Neural cell (in vitro differentiated cells): ENCODE measurements at regions not wholly inside any gene's neighbourhood (a gene's known extent, or its start where the extent isn't known, plus 50 kb on each side); places are given as distances from the start of the nearest gene placed in this dataset.

Experiments
- H2AFZ ChIP-seq: fragments of 200-600, 300-800 bp; sonication (generic), shearing (Covaris generic); 2 replicates; pipeline ENCODE4 v1.6.0; 2014; ENCODE audit warnings: low read depth, mild to moderate bottlenecking, antibody characterized with exemption, low read length, moderate library complexity
- H3F3A ChIP-seq: fragments of 200-600 bp; shearing (Covaris generic); 2 replicates; pipeline ENCODE4 v1.6.1; 2016; ENCODE audit warnings: mild to moderate bottlenecking, moderate library complexity, mixed read lengths, antibody characterized with exemption, low read length; ENCODE audit not compliant: insufficient read depth, poor library complexity, severe bottlenecking
- H3K27ac ChIP-seq: fragments of 200-600, 300-800 bp; sonication (generic), shearing (Covaris generic); 2 replicates; pipeline ENCODE4 v1.5.1; 2014; ENCODE audit warnings: mild to moderate bottlenecking, low read length, moderate library complexity
- H3K27me3 ChIP-seq: fragments of 300-800, 200-600 bp; sonication (generic), shearing (Covaris generic); 2 replicates; pipeline ENCODE4 v1.6.0; 2014; ENCODE audit warnings: mild to moderate bottlenecking, low read depth, low read length, moderate library complexity; ENCODE audit not compliant: insufficient read depth
- H3K36me3 ChIP-seq: fragments of 300-800, 200-600 bp; sonication (generic), shearing (Covaris generic); 2 replicates; pipeline ENCODE4 v1.5.1; 2014; ENCODE audit warnings: mild to moderate bottlenecking, antibody characterized with exemption, low read length, moderate library complexity; ENCODE audit not compliant: insufficient read depth
- H3K4me2 ChIP-seq: fragments of 300-800, 200-600 bp; sonication (generic), shearing (Covaris generic); 2 replicates; pipeline ENCODE4 v1.6.0; 2014; ENCODE audit warnings: mild to moderate bottlenecking, low read length
- H3K4me3 ChIP-seq: fragments of 300-800, 200-600 bp; sonication (generic), shearing (Covaris generic); 2 replicates; pipeline ENCODE4 v1.5.1; 2014; ENCODE audit warnings: mild to moderate bottlenecking, low read length, moderate library complexity
- H3K79me2 ChIP-seq: fragments of 200-600 bp; shearing (Covaris generic); replicated peaks from 2 replicates; pipeline ENCODE4 v1.6.0; 2014; ENCODE audit warnings: mild to moderate bottlenecking, low read length, moderate library complexity; ENCODE audit not compliant: insufficient read depth
- H3K9ac ChIP-seq: fragments of 300-800, 200-600 bp; sonication (generic), shearing (Covaris generic); 2 replicates; pipeline ENCODE4 v1.6.1; 2016; ENCODE audit warnings: mild to moderate bottlenecking, low read length, mixed read lengths
- H3K9me2 ChIP-seq: fragments of 200-600 bp; shearing (Covaris generic); 2 replicates; pipeline ENCODE4 v1.6.1; 2016; ENCODE audit warnings: mild to moderate bottlenecking, low read length, mixed read lengths; ENCODE audit not compliant: insufficient read depth
- H3K9me3 ChIP-seq: fragments of 200-600, 300-800 bp; sonication (generic), shearing (Covaris generic); 2 replicates; pipeline ENCODE4 v1.6.1; 2016; ENCODE audit warnings: mild to moderate bottlenecking, mixed run types, low read length, moderate library complexity, mixed read lengths
- H4K20me1 ChIP-seq: fragments of 200-600 bp; shearing (Covaris generic); 2 replicates; pipeline ENCODE4 v1.6.1; 2016; ENCODE audit warnings: mild to moderate bottlenecking, mixed run types; ENCODE audit not compliant: insufficient read depth
- EP300 ChIP-seq: fragments of 450-650 bp; conservative IDR thresholded peaks from 2 replicates; pipeline ENCODE4 v1.6.1; 2014; ENCODE audit warnings: antibody characterized with exemption, mild to moderate bottlenecking, moderate library complexity; ENCODE audit not compliant: poor library complexity, severe bottlenecking
- EZH2 ChIP-seq: fragments of 200-600, 300-800 bp; shearing (Covaris generic), sonication (generic); IDR thresholded peaks from 2 replicates; pipeline ENCODE4 v1.6.1; 2014; ENCODE audit warnings: antibody characterized with exemption, low read length, borderline replicate concordance, mild to moderate bottlenecking; ENCODE audit not compliant: insufficient read depth, poor library complexity, severe bottlenecking
- MXI1 ChIP-seq: fragments of 450-650 bp; conservative IDR thresholded peaks from 2 replicates; pipeline ENCODE4 v1.6.1; 2014; ENCODE audit warnings: antibody characterized with exemption, mild to moderate bottlenecking; ENCODE audit not compliant: poor library complexity, severe bottlenecking
- POLR2AphosphoS5 ChIP-seq: IDR thresholded peaks from 2 replicates; pipeline ENCODE4 v1.6.1; 2012
- RAD21 ChIP-seq: fragments of 450-650 bp; conservative IDR thresholded peaks from 2 replicates; pipeline ENCODE4 v1.6.1; 2014; ENCODE audit warnings: antibody characterized with exemption, mild to moderate bottlenecking, moderate library complexity
- SMC3 ChIP-seq: fragments of 450-650 bp; conservative IDR thresholded peaks from 2 replicates; pipeline ENCODE4 v1.6.1; 2014; ENCODE audit warnings: antibody characterized with exemption, mild to moderate bottlenecking, moderate library complexity; ENCODE audit not compliant: poor library complexity
- TAF1 ChIP-seq: IDR thresholded peaks from 2 replicates; pipeline ENCODE4 v1.6.1; 2012; ENCODE audit warnings: low read depth
- TF ChIP-seq, protein P1 (sequence below): fragments of 450-650 bp; IDR thresholded peaks from 2 replicates; pipeline ENCODE4 v1.5.1; 2014; ENCODE audit warnings: antibody characterized with exemption, mild to moderate bottlenecking, moderate library complexity; ENCODE audit not compliant: poor library complexity, severe bottlenecking
- TF ChIP-seq, protein P2 (sequence below): IDR thresholded peaks from 2 replicates; pipeline ENCODE4 v1.6.1; 2012; ENCODE audit warnings: borderline replicate concordance

DNA sequence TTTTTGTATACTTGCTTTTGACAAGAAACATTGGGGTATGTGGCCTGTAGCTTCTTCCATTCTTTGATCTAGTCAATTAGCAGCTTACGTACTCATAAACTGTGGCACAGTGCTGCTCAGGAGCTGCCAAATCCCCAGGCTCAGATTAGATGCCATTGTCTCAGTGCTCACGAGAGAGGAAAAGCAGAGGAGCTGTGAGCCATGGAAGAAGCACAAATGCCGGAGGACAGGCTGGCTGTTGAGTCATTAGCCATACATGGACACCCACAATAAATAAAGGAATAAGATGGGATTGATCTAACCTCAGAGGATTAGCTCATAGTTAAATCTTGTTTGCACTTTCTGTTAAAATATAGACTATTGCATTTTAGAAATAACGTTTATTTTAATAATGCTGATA, 121.7 kb downstream of the POSTN start:
- no peak for TF ChIP-seq MXI1
- no peak for TF ChIP-seq POLR2AphosphoS5
- no peak for TF ChIP-seq RAD21
- TF ChIP-seq, protein P1, sequence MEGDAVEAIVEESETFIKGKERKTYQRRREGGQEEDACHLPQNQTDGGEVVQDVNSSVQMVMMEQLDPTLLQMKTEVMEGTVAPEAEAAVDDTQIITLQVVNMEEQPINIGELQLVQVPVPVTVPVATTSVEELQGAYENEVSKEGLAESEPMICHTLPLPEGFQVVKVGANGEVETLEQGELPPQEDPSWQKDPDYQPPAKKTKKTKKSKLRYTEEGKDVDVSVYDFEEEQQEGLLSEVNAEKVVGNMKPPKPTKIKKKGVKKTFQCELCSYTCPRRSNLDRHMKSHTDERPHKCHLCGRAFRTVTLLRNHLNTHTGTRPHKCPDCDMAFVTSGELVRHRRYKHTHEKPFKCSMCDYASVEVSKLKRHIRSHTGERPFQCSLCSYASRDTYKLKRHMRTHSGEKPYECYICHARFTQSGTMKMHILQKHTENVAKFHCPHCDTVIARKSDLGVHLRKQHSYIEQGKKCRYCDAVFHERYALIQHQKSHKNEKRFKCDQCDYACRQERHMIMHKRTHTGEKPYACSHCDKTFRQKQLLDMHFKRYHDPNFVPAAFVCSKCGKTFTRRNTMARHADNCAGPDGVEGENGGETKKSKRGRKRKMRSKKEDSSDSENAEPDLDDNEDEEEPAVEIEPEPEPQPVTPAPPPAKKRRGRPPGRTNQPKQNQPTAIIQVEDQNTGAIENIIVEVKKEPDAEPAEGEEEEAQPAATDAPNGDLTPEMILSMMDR = no peak
- no peak for TF ChIP-seq SMC3
- TF ChIP-seq, protein P2, sequence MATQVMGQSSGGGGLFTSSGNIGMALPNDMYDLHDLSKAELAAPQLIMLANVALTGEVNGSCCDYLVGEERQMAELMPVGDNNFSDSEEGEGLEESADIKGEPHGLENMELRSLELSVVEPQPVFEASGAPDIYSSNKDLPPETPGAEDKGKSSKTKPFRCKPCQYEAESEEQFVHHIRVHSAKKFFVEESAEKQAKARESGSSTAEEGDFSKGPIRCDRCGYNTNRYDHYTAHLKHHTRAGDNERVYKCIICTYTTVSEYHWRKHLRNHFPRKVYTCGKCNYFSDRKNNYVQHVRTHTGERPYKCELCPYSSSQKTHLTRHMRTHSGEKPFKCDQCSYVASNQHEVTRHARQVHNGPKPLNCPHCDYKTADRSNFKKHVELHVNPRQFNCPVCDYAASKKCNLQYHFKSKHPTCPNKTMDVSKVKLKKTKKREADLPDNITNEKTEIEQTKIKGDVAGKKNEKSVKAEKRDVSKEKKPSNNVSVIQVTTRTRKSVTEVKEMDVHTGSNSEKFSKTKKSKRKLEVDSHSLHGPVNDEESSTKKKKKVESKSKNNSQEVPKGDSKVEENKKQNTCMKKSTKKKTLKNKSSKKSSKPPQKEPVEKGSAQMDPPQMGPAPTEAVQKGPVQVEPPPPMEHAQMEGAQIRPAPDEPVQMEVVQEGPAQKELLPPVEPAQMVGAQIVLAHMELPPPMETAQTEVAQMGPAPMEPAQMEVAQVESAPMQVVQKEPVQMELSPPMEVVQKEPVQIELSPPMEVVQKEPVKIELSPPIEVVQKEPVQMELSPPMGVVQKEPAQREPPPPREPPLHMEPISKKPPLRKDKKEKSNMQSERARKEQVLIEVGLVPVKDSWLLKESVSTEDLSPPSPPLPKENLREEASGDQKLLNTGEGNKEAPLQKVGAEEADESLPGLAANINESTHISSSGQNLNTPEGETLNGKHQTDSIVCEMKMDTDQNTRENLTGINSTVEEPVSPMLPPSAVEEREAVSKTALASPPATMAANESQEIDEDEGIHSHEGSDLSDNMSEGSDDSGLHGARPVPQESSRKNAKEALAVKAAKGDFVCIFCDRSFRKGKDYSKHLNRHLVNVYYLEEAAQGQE = no peak
- no peak for TF ChIP-seq EZH2
- TF ChIP-seq EP300 = no peak
- no peak for TF ChIP-seq TAF1
- H3K36me3 ChIP-seq = no peaks in the 10 kb centered on the region
- no peak overlapping the region for H3K9ac ChIP-seq
- H3K4me2 ChIP-seq = no peak overlapping the region
- H3K79me2 ChIP-seq = no peaks in the 10 kb centered on the region
- H3K9me2 ChIP-seq = no peaks in the 10 kb centered on the region
- no peak overlapping the region for H3K4me3 ChIP-seq
- H2AFZ ChIP-seq = no peak overlapping the region
- H4K20me1 ChIP-seq = no peaks in the 10 kb centered on the region
- H3K9me3 ChIP-seq = no peaks in the 10 kb centered on the region
- H3K27me3 ChIP-seq = no peaks in the 10 kb centered on the region
- no peak overlapping the region for H3K27ac ChIP-seq
- H3F3A ChIP-seq = no peaks in the 10 kb centered on the region

DNA sequence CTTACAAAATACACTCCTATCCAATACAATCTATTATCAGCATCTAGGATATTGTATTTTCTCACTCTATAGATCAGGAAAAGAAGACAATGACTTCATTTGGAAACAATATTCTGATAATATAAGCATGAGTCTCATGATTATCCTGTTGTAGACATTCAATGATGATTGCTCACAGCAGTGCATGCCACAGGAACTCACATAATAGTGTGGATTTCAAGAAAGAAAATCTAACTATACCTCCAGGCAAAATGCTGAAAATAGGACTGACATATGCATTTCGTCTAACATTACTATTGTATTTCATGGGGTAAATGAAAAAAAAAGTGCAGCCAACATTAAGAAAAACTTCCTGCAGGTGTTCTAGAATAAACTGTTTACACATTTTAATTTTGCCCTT, 122.6 kb downstream of the POSTN start:
- Histone ChIP-seq H3K9ac (no peak overlapping the region), H3K4me3 (no peak overlapping the region), H2AFZ (no peak overlapping the region), H3K9me2 (no peaks in the 10 kb centered on the region), H3K27me3 (no peaks in the 10 kb centered on the region), H3K79me2 (no peaks in the 10 kb centered on the region), H3F3A (no peaks in the 10 kb centered on the region), H4K20me1 (no peaks in the 10 kb centered on the region), H3K9me3 (no peaks in the 10 kb centered on the region), H3K4me2 (no peak overlapping the region), H3K27ac (no peak overlapping the region), H3K36me3 (no peaks in the 10 kb centered on the region)
- no peak for TF ChIP-seq TAF1
- no peak for TF ChIP-seq SMC3
- TF ChIP-seq RAD21 = no peak
- no peak for TF ChIP-seq EP300
- no peak for TF ChIP-seq MXI1
- no peak for TF ChIP-seq POLR2AphosphoS5
- TF ChIP-seq, protein P1 = no peak
- no peak for TF ChIP-seq EZH2
